OCI-LY3 (cell line): ENCODE measurements at regions not wholly inside any gene's neighbourhood (a gene's known extent, or its start where the extent isn't known, plus 50 kb on each side); places are given as distances from the start of the nearest gene placed in this dataset.

ENCODE experiments used
- CTCF ChIP-seq: fragments of 200-600, 300-600 bp; sonication (generic); IDR thresholded peaks from 2 replicates; pipeline ENCODE4 v1.5.1; 2014; ENCODE audit warnings: antibody characterized with exemption, low read length, low read depth
- EZH2phosphoT487 ChIP-seq: fragments of 200-600 bp; shearing (Covaris generic); IDR thresholded peaks from 2 replicates; pipeline ENCODE4 v1.6.1; 2018; ENCODE audit warnings: antibody characterized with exemption, mixed run types, low read depth

- no peak for TF ChIP-seq CTCF
- TF ChIP-seq EZH2phosphoT487 = no peak
Observed at GRCh38 chr4:18250564-18250963, 229.0 kb upstream of the LCORL start.
